Caco-2 (cell line): ENCODE measurements at regions not wholly inside any gene's neighbourhood (a gene's known extent, or its start where the extent isn't known, plus 50 kb on each side); places are given as distances from the start of the nearest gene placed in this dataset.

Experiments used
- BruUV-seq: library from RNA; stranded (reverse); fragments of 400-500 nt; replicated peaks from 2 replicates; lab custom pipeline; 2021; lab: Mats Ljungman, UMichigan
- CTCF ChIA-PET: fragments of 300-600 bp; sonication (Branson Sonifier 250); formaldehyde crosslinking; loops from one replicate; lab custom pipeline; 2022; ENCODE audit warnings: antibody characterized with exemption; lab: Charles Lee
- POLR2A ChIA-PET: fragments of 300-600 bp; sonication (Branson Sonifier 250); formaldehyde crosslinking; loops from one replicate; lab custom pipeline; 2022; ENCODE audit warnings: antibody characterized with exemption; lab: Charles Lee
- DNase-seq, 2 experiments: peaks; one replicate each; pipeline versions ENCODE4 v3.0.0 to v3.0.0-alpha.2; 2020 to 2022
- H3K27me3 ChIP-seq: replicated peaks from 2 replicates; pipeline ENCODE4 v1.6.0; 2011; ENCODE audit warnings: low read length; ENCODE audit not compliant: control insufficient read depth, insufficient read depth
- H3K36me3 ChIP-seq: 2 replicates; pipeline ENCODE4 v1.5.1; 2011; ENCODE audit warnings: low read length; ENCODE audit not compliant: control insufficient read depth, insufficient read depth
- H3K4me1 ChIP-seq: fragments of 250-450 bp; sonication (Bioruptor Pico); 2 replicates; pipeline ENCODE4 v1.5.1; 2020; ENCODE audit warnings: mild to moderate bottlenecking
- H3K4me3 ChIP-seq: 2 replicates; pipeline ENCODE4 v1.5.1; 2011; ENCODE audit warnings: low read depth, mild to moderate bottlenecking, control low read depth, low read length
- H3K9me3 ChIP-seq: fragments of 250-450 bp; sonication (Bioruptor Pico); 2 replicates; pipeline ENCODE4 v1.5.1; 2020; ENCODE audit warnings: mild to moderate bottlenecking, moderate library complexity
- H3K27ac Mint-ChIP-seq: one replicate; pipeline ENCODE4 v1.8.0; 2022; ENCODE audit warnings: mixed read lengths; ENCODE audit not compliant: unreplicated experiment
- H3K27me3 Mint-ChIP-seq: one replicate; pipeline ENCODE4 v1.8.0; 2022; ENCODE audit warnings: mixed read lengths; ENCODE audit not compliant: insufficient read depth, unreplicated experiment
- H3K36me3 Mint-ChIP-seq: one replicate; pipeline ENCODE4 v1.8.0; 2022; ENCODE audit warnings: mild to moderate bottlenecking, mixed read lengths; ENCODE audit not compliant: insufficient read depth, unreplicated experiment
- H3K4me1 Mint-ChIP-seq: one replicate; pipeline ENCODE4 v1.8.0; 2022; ENCODE audit warnings: low read depth, mixed read lengths; ENCODE audit not compliant: unreplicated experiment
- H3K4me3 Mint-ChIP-seq: one replicate; pipeline ENCODE4 v1.8.0; 2022; ENCODE audit warnings: mild to moderate bottlenecking, moderate library complexity, mixed read lengths; ENCODE audit not compliant: unreplicated experiment
- H3K9me3 Mint-ChIP-seq: one replicate; pipeline ENCODE4 v1.8.0; 2022; ENCODE audit warnings: mixed read lengths; ENCODE audit not compliant: unreplicated experiment
- intact Hi-C: fragments of 100-400 bp; cut with micrococcal nuclease; formaldehyde crosslinking; loops from one replicate; pipeline ENCODE4 v1.10.0; 2022; ENCODE audit not compliant: unreplicated experiment
- TF ChIP-seq, protein P1 (sequence below), 2 experiments: fragments of 200-600 bp in 1 of 2; IDR thresholded peaks; 1 replicate in 1 of 2; 2 replicates in 1 of 2; pipeline versions ENCODE4 v1.5.1 to v1.8.0; 2011 to 2022; ENCODE audit warnings: antibody characterized with exemption in 1 of 2, control low read depth in 1 of 2, inconsistent platforms in 1 of 2, low read depth in 1 of 2, low read length in 1 of 2, mild to moderate bottlenecking in 1 of 2, moderate library complexity in 1 of 2; ENCODE audit not compliant: insufficient read depth in 1 of 2, severe bottlenecking in 1 of 2, unreplicated experiment in 1 of 2

DNA sequence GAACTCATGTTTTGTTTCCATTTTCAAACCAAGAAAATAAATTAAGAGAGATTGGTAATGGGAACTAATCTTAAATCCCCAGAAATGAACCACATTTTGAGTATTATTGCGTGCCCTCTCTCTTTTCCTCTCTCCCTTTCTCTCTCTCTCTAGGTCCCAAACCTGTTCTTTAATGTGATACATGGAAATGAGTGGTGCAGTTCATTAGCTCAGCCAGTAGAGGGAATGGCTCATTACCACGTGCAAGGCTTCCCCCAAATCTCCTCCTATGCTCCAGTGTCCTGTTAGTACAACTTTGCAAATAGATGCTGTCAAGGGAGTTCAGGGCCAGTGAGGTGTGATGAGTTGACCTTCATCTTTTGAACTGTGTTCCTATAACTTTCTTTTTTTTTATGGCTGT, 178.4 kb downstream of the FGF9 start:
- ChIA-PET POLR2A (no interaction called here), CTCF (no interaction called here)
- Histone ChIP-seq H3K4me3 (no peak overlapping the region), H3K4me1 (no peaks in the 10 kb centered on the region), H3K9me3 (no peaks in the 10 kb centered on the region; the same call in 1 of the 2 replicates), H3K36me3 (no peaks in the 10 kb centered on the region), H3K27me3 (no peaks in the 10 kb centered on the region)
- BruUV-seq, result no TSS peak
- no peak overlapping the region for H3K27ac Mint-ChIP-seq
- H3K9me3 Mint-ChIP-seq, result no peaks in the 10 kb centered on the region
- TF ChIP-seq, protein P1, sequence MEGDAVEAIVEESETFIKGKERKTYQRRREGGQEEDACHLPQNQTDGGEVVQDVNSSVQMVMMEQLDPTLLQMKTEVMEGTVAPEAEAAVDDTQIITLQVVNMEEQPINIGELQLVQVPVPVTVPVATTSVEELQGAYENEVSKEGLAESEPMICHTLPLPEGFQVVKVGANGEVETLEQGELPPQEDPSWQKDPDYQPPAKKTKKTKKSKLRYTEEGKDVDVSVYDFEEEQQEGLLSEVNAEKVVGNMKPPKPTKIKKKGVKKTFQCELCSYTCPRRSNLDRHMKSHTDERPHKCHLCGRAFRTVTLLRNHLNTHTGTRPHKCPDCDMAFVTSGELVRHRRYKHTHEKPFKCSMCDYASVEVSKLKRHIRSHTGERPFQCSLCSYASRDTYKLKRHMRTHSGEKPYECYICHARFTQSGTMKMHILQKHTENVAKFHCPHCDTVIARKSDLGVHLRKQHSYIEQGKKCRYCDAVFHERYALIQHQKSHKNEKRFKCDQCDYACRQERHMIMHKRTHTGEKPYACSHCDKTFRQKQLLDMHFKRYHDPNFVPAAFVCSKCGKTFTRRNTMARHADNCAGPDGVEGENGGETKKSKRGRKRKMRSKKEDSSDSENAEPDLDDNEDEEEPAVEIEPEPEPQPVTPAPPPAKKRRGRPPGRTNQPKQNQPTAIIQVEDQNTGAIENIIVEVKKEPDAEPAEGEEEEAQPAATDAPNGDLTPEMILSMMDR (IDR thresholded peaks at IDR 0.05; ENCODE audit: insufficient read depth in 1 of 2, low read depth in 1 of 2, low read length in 1 of 2, severe bottlenecking in 1 of 2, unreplicated experiment in 1 of 2), result peak; percentile 69 to 74
- H3K4me3 Mint-ChIP-seq, result no peak overlapping the region
- intact Hi-C loops, result loop anchor here (2.0 to 10.0 kb wide), 2 partner anchors 215 to 429 kb away; no protein-coding TSS in a partner anchor
- DNase-seq, result peak in 1 of 2 experiments; percentile 55
- H3K36me3 Mint-ChIP-seq, result no peaks in the 10 kb centered on the region
- H3K4me1 Mint-ChIP-seq, result no peaks in the 10 kb centered on the region
- H3K27me3 Mint-ChIP-seq, result no peaks in the 10 kb centered on the region

DNA sequence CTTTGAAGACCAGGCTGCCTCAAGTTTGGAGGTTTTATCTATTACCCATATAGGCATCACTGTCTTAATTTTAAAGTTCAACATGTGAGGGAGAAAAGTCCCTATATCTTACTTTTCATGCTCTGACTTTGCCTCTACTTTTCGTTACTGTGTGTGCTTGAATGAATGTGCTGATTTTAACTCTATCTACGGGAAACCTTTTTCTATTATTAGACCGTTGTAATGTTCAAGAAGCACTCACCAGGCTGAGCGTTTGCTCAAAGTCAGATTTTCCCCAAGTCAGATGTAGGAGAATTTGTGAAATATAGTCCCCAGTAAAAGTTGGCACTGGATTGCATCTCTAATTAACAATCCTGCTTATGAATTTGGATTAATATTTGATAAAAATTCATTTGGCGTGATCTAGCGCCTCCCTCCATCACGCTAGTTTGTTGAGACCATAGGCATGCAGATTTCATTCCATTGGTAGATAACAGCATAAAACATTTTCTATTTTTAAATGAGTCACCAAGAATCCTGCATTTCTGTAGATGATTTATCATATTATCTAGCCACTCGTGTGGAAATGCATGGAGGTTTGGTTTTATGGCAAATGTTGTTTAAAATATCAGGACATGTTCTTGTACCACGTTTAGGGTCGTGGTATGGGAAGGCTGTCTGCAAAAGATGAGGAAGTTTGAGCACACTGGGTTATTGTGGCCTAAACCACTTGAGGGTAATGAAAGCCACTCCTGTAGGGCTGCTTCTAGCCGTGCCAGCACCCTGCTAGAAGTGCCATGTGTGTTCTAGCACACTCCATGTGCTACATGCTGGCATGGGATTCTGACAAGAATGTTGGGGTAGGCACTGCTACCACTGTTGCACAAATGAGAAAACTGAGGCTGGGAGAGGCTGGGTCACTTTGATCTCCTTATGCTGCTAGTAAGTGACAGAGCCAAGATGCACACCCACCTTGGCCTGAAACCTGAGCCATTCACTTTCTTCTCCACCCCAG, 179.4 kb downstream of the FGF9 start:
- Mint-ChIP-seq H3K27ac (no peak overlapping the region), H3K36me3 (no peaks in the 10 kb centered on the region), H3K4me3 (no peak overlapping the region), H3K4me1 (no peaks in the 10 kb centered on the region), H3K9me3 (no peaks in the 10 kb centered on the region), H3K27me3 (no peaks in the 10 kb centered on the region)
- TF ChIP-seq, protein P1 (IDR thresholded peaks at IDR 0.05; ENCODE audit: insufficient read depth in 1 of 2, low read depth in 1 of 2, low read length in 1 of 2, severe bottlenecking in 1 of 2, unreplicated experiment in 1 of 2), result no peak
- no peaks in the 10 kb centered on the region for H3K4me1 ChIP-seq
- no peak for DNase-seq
- no peak overlapping the region for H3K4me3 ChIP-seq
- ChIA-PET CTCF (no interaction called here), POLR2A (no interaction called here)
- H3K27me3 ChIP-seq, result no peaks in the 10 kb centered on the region
- intact Hi-C loops, result no loop called here
- H3K36me3 ChIP-seq, result no peaks in the 10 kb centered on the region
- H3K9me3 ChIP-seq, result no peaks in the 10 kb centered on the region; the same call in 1 of the 2 replicates
- BruUV-seq, result no TSS peak

DNA sequence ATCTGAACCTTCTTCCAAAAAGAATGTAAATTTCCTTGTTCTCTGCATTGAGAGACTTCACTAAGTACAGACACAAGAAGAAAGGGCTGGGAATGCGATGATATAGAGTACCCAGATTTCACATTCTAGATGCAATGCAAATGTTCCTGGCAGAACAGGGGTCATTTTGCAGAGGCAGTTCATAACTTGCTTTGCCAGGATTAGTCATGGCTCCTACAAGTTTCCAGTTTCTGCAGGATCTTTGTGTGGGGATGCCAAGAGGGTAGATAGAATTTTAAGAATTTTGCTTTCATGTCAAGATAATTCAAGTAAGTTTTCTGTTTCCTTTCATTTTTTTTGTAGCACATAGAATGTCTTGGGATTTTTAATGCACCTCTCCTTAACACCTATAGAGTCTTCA, 181.2 kb downstream of the FGF9 start:
- no peaks in the 10 kb centered on the region for H3K36me3 ChIP-seq
- no peaks in the 10 kb centered on the region for H3K27me3 Mint-ChIP-seq

More for the DNA sequence above, 181.2 kb downstream of the FGF9 start:
- Histone ChIP-seq H3K27me3 (no peaks in the 10 kb centered on the region), H3K9me3 (no peaks in the 10 kb centered on the region; the same call in 1 of the 2 replicates), H3K4me3 (no peak overlapping the region), H3K4me1 (no peaks in the 10 kb centered on the region)
- no peak for DNase-seq
- Mint-ChIP-seq H3K36me3 (no peaks in the 10 kb centered on the region), H3K4me3 (no peak overlapping the region), H3K9me3 (no peaks in the 10 kb centered on the region), H3K27ac (no peak overlapping the region), H3K4me1 (no peaks in the 10 kb centered on the region)
- TF ChIP-seq, protein P1 (IDR thresholded peaks at IDR 0.05; ENCODE audit: insufficient read depth in 1 of 2, low read depth in 1 of 2, low read length in 1 of 2, severe bottlenecking in 1 of 2, unreplicated experiment in 1 of 2), result no peak
- CTCF ChIA-PET, result no interaction called here
- no TSS peak for BruUV-seq
- POLR2A ChIA-PET, result no interaction called here
- intact Hi-C loops, result no loop called here
